SK-N-SH treated with all-trans-retinoic acid at 6 μM for 48 hours (cell line): ENCODE measurements at regions not wholly inside any gene's neighbourhood (a gene's known extent, or its start where the extent isn't known, plus 50 kb on each side); places are given as distances from the start of the nearest gene placed in this dataset.
A peak's percentile ranks its signal among the peaks of the same experiment; 100 is the strongest.

ENCODE experiments used
- ATAC-seq: fragments of 200-7000 bp; cut with Tn5 transposase; 3 replicates; pipeline ENCODE4 v1.9.1; 2020; ENCODE audit warnings: mild to moderate bottlenecking, moderate library complexity
- ESRRG ChIP-seq: fragments of 250-450 bp; sonication (Bioruptor Pico); IDR thresholded peaks from 2 replicates; pipeline ENCODE4 v1.6.1; 2021; ENCODE audit warnings: mild to moderate bottlenecking
- GLIS3 ChIP-seq: fragments of 250-450 bp; sonication (Bioruptor Pico); IDR thresholded peaks from 2 replicates; pipeline ENCODE4 v1.5.0; 2020; ENCODE audit warnings: mild to moderate bottlenecking, moderate library complexity
- ISL1 ChIP-seq: fragments of 250-450 bp; sonication (Bioruptor Pico); IDR thresholded peaks from 2 replicates; pipeline ENCODE4 v2.1.2; 2022; ENCODE audit warnings: mild to moderate bottlenecking, moderate library complexity
- OSR1 ChIP-seq: fragments of 250-450 bp; sonication (Bioruptor Pico); IDR thresholded peaks from 2 replicates; pipeline ENCODE4 v1.8.0; 2022; ENCODE audit warnings: moderate library complexity, mild to moderate bottlenecking, inconsistent platforms
- TOX ChIP-seq: fragments of 250-450 bp; sonication (Bioruptor Pico); IDR thresholded peaks from 2 replicates; pipeline ENCODE4 v1.8.0; 2021; ENCODE audit warnings: mild to moderate bottlenecking, moderate library complexity, borderline replicate concordance
- ZC3H10 ChIP-seq: fragments of 250-450 bp; sonication (Bioruptor Pico); IDR thresholded peaks from 2 replicates; pipeline ENCODE4 v1.5.1; 2021; ENCODE audit warnings: mild to moderate bottlenecking, moderate library complexity
- ZFP3 ChIP-seq: fragments of 250-450 bp; sonication (Bioruptor Pico); IDR thresholded peaks from 2 replicates; pipeline ENCODE4 v1.5.0; 2020; ENCODE audit warnings: mild to moderate bottlenecking, moderate library complexity
- ZFP30 ChIP-seq: fragments of 450-650 bp; formaldehyde crosslinking; IDR thresholded peaks from 2 replicates; pipeline ENCODE4 v1.5.0; 2022; ENCODE audit warnings: mild to moderate bottlenecking, moderate library complexity
- ZNF8 ChIP-seq: fragments of 450-650 bp; formaldehyde crosslinking; IDR thresholded peaks from 2 replicates; pipeline ENCODE4 v1.5.0; 2020; ENCODE audit warnings: mild to moderate bottlenecking, moderate library complexity
- TF ChIP-seq, protein P1 (sequence below): fragments of 250-450 bp; sonication (Bioruptor Pico); IDR thresholded peaks from 2 replicates; pipeline ENCODE4 v1.5.0; 2020; ENCODE audit warnings: mild to moderate bottlenecking, moderate library complexity
- TF ChIP-seq, protein P2 (sequence below): fragments of 250-450 bp; sonication (Bioruptor Pico); IDR thresholded peaks from 2 replicates; pipeline ENCODE4 v1.5.1; 2021; ENCODE audit warnings: mild to moderate bottlenecking, moderate library complexity
- TF ChIP-seq, protein P3 (sequence below): fragments of 250-450 bp; sonication (Bioruptor Pico); IDR thresholded peaks from 2 replicates; pipeline ENCODE4 v1.5.1; 2020; ENCODE audit warnings: low read depth, mild to moderate bottlenecking, moderate library complexity
- TF ChIP-seq, protein P4 (sequence below): fragments of 250-450 bp; sonication (Bioruptor Pico); IDR thresholded peaks from 2 replicates; pipeline ENCODE4 v1.8.0; 2021; ENCODE audit warnings: low read depth, mild to moderate bottlenecking, moderate library complexity, borderline replicate concordance

DNA sequence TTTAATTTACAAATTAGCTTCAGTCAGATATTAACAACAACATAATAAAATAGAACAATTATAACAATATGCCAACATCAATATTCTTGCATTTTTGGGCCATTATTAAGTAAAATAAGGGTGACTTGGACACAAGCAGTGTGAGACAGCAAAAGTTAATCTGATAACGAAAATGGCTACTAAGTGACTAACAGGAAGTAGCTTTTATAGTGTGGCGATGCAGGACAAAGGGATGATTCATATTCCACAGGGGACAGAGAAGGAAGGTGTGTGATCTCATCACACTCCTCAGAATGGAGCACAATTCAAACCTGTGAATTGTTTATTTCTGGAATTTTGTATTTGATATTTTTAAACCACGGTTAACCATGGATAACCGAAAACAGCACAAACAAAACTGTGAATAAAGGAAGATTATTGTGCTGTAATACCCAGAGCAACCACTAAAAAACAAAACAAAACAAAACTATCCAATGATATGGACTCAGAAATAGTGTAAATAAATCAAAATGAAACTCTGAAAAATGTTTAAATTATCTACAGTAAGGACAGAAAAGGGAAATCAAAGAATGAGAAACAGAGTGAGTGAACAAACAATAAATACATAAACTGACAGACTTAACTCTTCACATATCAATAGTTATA lies 66.9 kb upstream of the TFEC start (continued):
- TF ChIP-seq, protein P1, sequence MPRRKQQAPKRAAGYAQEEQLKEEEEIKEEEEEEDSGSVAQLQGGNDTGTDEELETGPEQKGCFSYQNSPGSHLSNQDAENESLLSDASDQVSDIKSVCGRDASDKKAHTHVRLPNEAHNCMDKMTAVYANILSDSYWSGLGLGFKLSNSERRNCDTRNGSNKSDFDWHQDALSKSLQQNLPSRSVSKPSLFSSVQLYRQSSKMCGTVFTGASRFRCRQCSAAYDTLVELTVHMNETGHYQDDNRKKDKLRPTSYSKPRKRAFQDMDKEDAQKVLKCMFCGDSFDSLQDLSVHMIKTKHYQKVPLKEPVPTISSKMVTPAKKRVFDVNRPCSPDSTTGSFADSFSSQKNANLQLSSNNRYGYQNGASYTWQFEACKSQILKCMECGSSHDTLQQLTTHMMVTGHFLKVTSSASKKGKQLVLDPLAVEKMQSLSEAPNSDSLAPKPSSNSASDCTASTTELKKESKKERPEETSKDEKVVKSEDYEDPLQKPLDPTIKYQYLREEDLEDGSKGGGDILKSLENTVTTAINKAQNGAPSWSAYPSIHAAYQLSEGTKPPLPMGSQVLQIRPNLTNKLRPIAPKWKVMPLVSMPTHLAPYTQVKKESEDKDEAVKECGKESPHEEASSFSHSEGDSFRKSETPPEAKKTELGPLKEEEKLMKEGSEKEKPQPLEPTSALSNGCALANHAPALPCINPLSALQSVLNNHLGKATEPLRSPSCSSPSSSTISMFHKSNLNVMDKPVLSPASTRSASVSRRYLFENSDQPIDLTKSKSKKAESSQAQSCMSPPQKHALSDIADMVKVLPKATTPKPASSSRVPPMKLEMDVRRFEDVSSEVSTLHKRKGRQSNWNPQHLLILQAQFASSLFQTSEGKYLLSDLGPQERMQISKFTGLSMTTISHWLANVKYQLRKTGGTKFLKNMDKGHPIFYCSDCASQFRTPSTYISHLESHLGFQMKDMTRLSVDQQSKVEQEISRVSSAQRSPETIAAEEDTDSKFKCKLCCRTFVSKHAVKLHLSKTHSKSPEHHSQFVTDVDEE (CRISPR knock-in tag): no peak
- TF ChIP-seq ZFP3 (CRISPR knock-in tag) (no peak), ZFP30 (CRISPR knock-in tag) (no peak), ISL1 (no peak), ESRRG (no peak), TOX (CRISPR knock-in tag) (no peak), ZNF8 (CRISPR knock-in tag) (no peak)
- TF ChIP-seq, protein P2, sequence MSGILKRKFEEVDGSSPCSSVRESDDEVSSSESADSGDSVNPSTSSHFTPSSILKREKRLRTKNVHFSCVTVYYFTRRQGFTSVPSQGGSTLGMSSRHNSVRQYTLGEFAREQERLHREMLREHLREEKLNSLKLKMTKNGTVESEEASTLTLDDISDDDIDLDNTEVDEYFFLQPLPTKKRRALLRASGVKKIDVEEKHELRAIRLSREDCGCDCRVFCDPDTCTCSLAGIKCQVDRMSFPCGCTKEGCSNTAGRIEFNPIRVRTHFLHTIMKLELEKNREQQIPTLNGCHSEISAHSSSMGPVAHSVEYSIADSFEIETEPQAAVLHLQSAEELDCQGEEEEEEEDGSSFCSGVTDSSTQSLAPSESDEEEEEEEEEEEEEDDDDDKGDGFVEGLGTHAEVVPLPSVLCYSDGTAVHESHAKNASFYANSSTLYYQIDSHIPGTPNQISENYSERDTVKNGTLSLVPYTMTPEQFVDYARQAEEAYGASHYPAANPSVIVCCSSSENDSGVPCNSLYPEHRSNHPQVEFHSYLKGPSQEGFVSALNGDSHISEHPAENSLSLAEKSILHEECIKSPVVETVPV (CRISPR knock-in tag): no peak
- TF ChIP-seq, protein P3, sequence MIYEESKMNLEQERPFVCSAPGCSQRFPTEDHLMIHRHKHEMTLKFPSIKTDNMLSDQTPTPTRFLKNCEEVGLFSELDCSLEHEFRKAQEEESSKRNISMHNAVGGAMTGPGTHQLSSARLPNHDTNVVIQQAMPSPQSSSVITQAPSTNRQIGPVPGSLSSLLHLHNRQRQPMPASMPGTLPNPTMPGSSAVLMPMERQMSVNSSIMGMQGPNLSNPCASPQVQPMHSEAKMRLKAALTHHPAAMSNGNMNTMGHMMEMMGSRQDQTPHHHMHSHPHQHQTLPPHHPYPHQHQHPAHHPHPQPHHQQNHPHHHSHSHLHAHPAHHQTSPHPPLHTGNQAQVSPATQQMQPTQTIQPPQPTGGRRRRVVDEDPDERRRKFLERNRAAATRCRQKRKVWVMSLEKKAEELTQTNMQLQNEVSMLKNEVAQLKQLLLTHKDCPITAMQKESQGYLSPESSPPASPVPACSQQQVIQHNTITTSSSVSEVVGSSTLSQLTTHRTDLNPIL (CRISPR knock-in tag): no peak
- TF ChIP-seq, protein P4, sequence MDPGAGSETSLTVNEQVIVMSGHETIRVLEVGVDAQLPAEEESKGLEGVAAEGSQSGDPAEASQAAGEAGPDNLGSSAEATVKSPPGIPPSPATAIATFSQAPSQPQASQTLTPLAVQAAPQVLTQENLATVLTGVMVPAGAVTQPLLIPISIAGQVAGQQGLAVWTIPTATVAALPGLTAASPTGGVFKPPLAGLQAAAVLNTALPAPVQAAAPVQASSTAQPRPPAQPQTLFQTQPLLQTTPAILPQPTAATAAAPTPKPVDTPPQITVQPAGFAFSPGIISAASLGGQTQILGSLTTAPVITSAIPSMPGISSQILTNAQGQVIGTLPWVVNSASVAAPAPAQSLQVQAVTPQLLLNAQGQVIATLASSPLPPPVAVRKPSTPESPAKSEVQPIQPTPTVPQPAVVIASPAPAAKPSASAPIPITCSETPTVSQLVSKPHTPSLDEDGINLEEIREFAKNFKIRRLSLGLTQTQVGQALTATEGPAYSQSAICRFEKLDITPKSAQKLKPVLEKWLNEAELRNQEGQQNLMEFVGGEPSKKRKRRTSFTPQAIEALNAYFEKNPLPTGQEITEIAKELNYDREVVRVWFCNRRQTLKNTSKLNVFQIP (CRISPR knock-in tag): no peak

DNA sequence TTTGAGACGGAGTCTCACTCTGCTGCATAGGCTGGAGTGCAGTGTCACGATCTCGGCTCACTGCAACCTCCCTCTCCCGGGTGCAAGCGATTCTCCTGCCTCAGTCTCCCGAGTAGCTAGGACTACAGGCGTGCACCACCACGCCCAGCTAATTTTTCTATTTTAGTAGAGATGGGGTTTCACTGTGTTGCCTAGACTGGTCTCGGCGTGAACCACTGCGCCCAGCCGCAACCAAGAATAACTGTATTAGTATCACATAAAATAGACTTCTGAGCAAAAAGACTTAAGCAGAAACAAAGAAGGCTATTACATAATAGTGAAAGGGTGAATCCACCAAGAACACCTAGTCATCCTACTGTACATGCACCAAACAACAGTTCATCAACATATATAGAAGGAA lies 67.6 kb upstream of the TFEC start:
- peak; percentile 15; the same call in 2 of the 3 replicates for ATAC-seq
- TF ChIP-seq OSR1 (CRISPR knock-in tag) (no peak), ZC3H10 (CRISPR knock-in tag) (no peak), ZFP30 (CRISPR knock-in tag) (no peak), GLIS3 (CRISPR knock-in tag) (no peak)
- TF ChIP-seq, protein P3 (CRISPR knock-in tag): no peak
- TF ChIP-seq, protein P2 (CRISPR knock-in tag): no peak
- TF ChIP-seq, protein P1 (CRISPR knock-in tag): no peak
- TF ChIP-seq, protein P4 (CRISPR knock-in tag): no peak
